NOMO-1 treated with dmso at 0.1 percent for 144 hours (cell line): ENCODE measurements at regions not wholly inside any gene's neighbourhood (a gene's known extent, or its start where the extent isn't known, plus 50 kb on each side); places are given as distances from the start of the nearest gene placed in this dataset.
"Not testable (repeated sequence)": the region's sequence is repeated elsewhere in the genome, so short reads cannot be mapped to it uniquely, and the experiment has no call there.

Source experiments
- DNase-seq: peaks from one replicate; lab custom pipeline; 2025; ENCODE audit not compliant: unreplicated experiment; lab: John Stamatoyannopoulos, UW

GRCh38 chr5:54885636-54886035 lies 99.8 kb downstream of the ESM1 start:
- DNase-seq = no peak

GRCh38 chr5:54884195-54884536 lies 101.2 kb downstream of the ESM1 start:
- no peak for DNase-seq

GRCh38 chr5:54883374-54884194 lies 101.8 kb downstream of the ESM1 start:
- DNase-seq = no peak

- no peak for DNase-seq
Observed at GRCh38 chr5:54882841-54883240, 102.6 kb downstream of the ESM1 start.

- no peak for DNase-seq
Observed at GRCh38 chr5:54882101-54882500, 103.3 kb downstream of the ESM1 start.

GRCh38 chr5:54881286-54882005 lies 103.9 kb downstream of the ESM1 start:
- DNase-seq = no peak

GRCh38 chr5:54876976-54877375 lies 108.4 kb downstream of the ESM1 start:
- no peak for DNase-seq

- DNase-seq = no peak
Observed at GRCh38 chr5:54876556-54876955, 108.8 kb downstream of the ESM1 start.

GRCh38 chr5:54874337-54875021 lies 110.9 kb downstream of the ESM1 start:
- DNase-seq = peak; percentile 27

- no peak for DNase-seq
Observed at GRCh38 chr5:54873691-54874090, 111.7 kb downstream of the ESM1 start.

GRCh38 chr5:54872810-54873209 lies 112.6 kb downstream of the ESM1 start:
- DNase-seq = no peak

GRCh38 chr5:54870271-54870670 lies 115.1 kb downstream of the ESM1 start:
- no peak for DNase-seq

GRCh38 chr5:54869691-54870090 lies 115.7 kb downstream of the ESM1 start:
- no peak for DNase-seq

GRCh38 chr5:54868511-54869483 lies 116.6 kb downstream of the ESM1 start:
- no peak for DNase-seq

GRCh38 chr5:54867310-54867944 lies 118.0 kb downstream of the ESM1 start:
- peak; percentile 38 for DNase-seq

GRCh38 chr5:54864911-54865515 lies 120.4 kb downstream of the ESM1 start:
- DNase-seq = not testable (repeated sequence)

- DNase-seq = no peak
Observed at GRCh38 chr5:54862036-54862435, 123.4 kb downstream of the ESM1 start.

- DNase-seq = no peak
Observed at GRCh38 chr5:54861212-54861894, 124.0 kb downstream of the ESM1 start.

- DNase-seq = no peak
Observed at GRCh38 chr5:54860321-54860720, 125.1 kb downstream of the ESM1 start.
